AML-193 (cell line): ENCODE measurements at regions not wholly inside any gene's neighbourhood (a gene's known extent, or its start where the extent isn't known, plus 50 kb on each side); places are given as distances from the start of the nearest gene placed in this dataset.
"Not testable (repeated sequence)": the region's sequence is repeated elsewhere in the genome, so short reads cannot be mapped to it uniquely, and the experiment has no call there.

ENCODE experiments used
- DNase-seq, 2 experiments: peaks; one replicate each; lab custom pipeline; 2025; lab: John Stamatoyannopoulos, UW

GRCh38 chr14:22492622-22493542 lies 96.1 kb downstream of the DAD1 start:
- DNase-seq: no peak

GRCh38 chr14:22491683-22492621 lies 97.1 kb downstream of the DAD1 start:
- DNase-seq: no peak

GRCh38 chr14:22491053-22491452 lies 98.0 kb downstream of the DAD1 start:
- not testable (repeated sequence) for DNase-seq

DNA sequence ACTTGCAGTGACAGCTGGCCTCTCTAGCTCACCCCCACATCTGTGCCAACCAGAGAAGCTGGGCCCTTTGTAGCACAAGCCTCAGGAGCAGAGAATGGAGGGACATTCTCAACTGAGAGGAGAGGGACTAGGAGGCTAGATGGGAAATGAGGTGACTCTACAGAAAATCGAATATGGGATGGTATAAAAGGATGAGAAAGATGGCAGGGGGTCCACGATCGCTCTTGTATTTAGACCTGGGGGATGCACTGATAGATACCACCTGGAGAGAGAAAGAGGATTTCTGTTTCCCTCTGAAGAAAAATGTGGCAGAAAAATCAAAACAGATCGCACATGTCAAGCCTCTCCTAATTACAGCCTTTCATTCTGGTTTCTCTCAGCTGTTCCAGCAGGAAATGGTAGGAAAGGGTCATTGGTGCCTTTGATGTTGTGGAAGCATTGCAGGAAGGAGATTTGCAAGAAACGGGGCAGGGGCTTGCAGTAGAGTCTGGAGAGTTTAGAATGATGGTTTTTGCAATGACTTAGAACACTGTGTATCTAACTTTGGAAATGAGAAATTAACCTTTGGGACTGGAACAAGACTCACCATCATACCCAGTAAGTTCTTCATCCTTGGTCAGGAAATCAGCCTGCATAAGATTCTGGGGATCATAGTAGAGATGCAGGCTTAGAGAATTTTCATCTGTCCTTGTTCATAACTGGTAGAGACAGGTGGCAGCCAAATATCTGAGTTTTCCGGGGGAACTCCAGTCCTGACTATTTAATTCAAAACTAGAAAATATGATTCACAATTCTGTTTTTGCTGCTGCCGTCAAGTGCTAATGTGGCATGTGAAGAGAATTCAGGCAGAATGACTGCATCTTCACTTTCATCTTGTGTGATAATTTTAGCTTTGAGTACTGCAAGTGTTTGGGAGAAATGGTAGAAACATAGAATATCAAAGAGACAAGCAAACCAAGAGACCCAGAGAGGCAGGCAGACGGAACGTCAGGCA lies 98.8 kb downstream of the DAD1 start:
- no peak for DNase-seq

DNA sequence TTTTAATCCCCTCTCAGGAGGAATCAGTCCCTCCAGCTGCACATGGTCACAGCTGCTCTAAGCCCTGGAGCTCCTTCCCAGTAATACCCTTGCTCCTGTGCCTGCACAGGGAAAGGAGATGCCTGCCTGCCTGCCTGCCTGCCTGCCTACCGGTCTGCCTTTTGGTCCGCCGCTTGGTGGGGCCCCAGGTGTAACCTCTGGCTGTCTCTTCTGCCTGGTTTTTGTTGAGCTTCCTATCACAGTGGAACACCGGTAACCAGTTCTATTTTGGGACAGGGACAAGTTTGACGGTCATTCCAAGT lies 99.8 kb downstream of the DAD1 start:
- no peak for DNase-seq

GRCh38 chr14:22488522-22489243 lies 100.3 kb downstream of the DAD1 start:
- DNase-seq: no peak

GRCh38 chr14:22487941-22488340 lies 101.1 kb downstream of the DAD1 start:
- no peak for DNase-seq

DNA sequence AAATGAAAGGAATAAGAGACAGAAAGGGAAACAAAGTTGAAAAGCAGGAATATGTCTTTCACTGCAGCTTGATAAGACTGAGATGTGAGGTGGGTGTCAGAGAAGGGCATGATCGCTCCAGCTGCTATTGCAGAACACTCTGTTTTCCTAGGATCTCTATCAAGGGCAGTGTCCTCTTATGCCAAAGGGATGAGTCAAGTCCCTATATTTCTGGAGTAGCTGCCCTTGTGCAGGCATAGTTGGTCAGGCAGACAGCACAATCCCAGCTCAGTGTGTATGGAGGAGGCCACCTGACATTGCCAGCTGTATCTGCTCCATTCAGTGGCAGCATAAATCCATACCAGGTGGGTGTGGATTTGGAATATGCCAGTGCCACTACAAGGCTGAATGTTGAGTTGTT lies 101.6 kb downstream of the DAD1 start:
- DNase-seq: no peak

DNA sequence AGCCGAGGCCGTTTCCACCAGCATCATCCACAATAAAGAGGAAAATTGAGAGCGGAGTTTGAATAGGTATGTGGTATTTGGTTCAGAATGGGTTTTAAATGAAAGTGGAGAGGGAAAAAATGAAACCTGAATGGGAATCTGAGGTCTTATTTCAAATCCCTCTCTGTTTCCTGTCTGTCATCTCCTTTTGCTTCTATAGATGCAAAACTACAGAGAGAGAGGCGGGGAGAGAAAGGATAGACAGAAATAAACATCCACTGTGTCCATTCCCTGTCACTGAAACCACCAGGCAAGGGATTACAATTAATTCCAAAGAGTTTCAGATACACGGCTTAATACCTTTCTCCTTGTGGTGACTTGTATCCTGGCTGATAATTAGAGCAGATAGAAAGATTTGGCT lies 102.3 kb downstream of the DAD1 start:
- DNase-seq: no peak

GRCh38 chr14:22485649-22486048 lies 103.4 kb downstream of the DAD1 start:
- no peak for DNase-seq

DNA sequence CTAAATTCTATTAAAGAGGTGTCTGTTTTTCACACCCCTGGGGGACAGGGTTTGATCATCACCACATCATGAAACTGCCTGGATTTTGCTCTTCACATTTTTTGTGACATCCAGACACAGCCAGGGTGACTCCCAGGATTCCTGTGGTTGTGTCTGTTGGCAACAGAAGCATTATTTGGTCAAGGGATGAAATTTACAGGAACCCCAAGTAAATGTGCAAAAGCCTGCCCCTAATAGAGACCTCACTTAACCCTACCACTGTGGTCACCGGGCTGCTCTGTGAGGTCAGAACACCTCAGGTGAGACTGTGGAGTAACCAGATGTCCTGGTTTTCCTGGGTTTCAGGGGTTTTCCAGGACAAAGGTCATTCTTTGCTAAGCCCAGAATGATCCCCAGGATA lies 103.8 kb downstream of the DAD1 start:
- DNase-seq: no peak

DNA sequence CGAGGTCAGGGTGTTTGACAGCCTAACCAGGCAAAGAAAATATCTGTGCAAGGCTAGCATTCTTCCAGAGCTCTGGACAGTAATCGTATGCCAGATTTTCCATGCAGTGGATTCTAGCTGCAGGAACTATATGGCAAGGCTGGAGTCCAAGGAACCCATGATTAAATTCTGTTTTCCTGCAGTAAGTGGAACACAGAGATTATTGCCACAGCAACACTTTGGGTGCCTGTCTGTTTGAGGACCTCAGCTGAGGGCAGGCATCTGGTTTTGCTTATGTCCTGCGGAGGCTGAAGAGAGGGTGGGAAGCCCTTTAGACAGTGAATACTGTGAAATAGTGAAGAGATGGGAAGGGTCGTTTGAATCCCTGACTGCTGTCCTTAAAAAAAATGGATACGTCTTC lies 104.4 kb downstream of the DAD1 start:
- DNase-seq: no peak

- DNase-seq: no peak
These were observed 105.0 kb downstream of the DAD1 start for GRCh38 chr14:22483863-22484593.

DNA sequence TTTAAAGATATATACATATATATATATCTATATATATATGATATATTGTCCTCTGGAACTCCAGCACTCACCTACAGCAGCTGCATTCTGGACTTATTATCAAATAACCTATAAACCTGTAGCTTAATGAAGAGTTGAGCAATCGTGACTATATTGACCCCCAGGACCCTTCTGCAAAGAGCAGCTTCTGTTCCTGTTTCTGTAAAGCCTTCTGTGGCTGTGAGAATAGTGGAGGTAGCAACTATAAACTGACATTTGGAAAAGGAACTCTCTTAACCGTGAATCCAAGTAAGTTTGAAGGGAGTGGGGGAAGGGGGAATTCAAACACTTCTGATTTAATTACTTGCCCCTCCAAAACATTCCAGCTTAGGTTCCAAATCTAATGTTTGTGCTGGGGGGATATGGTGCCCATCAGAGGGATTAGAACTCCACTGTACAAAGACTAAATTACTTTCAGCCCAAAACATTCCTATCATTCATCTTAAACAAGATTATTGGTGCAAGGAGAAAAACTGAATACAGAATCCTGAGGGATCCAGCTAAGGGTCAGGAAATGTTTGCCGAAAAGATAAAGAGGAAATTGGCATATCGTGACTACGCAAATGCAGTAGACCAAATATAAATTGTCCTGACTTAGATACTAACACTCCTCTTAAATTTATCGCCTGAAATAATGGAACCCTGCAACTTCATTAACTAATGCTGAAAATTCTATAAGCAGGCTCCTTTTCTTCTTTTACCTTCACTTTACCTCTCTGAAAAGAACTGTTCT lies 106.1 kb downstream of the DAD1 start:
- DNase-seq: no peak

DNA sequence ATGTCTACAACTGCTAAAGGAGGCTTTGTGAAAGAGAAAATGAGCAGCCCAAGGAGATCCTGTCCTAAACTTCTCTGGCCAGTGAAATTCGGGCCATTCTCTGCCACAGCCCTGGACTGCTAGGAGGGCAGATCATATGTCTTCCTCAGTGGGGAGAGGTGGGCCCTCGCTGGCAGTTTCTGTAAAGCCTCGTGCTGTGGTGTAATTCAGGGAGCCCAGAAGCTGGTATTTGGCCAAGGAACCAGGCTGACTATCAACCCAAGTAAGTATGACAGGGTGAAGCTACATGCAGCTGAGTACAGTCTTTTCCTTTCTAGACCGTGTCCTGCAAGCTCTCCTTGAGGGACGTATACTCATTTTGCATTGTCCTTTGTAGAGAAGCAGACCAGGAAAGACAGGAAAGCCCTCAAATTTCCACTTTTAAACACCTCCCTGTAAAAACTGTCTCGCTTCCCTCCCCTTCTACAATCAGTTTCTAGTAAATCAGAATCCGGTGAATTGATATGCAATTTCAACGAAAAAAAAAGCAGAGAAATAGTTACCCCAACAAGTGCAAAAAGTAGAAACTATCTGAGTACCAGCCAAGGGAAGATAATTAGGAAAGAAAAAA lies 106.8 kb downstream of the DAD1 start:
- no peak for DNase-seq

DNA sequence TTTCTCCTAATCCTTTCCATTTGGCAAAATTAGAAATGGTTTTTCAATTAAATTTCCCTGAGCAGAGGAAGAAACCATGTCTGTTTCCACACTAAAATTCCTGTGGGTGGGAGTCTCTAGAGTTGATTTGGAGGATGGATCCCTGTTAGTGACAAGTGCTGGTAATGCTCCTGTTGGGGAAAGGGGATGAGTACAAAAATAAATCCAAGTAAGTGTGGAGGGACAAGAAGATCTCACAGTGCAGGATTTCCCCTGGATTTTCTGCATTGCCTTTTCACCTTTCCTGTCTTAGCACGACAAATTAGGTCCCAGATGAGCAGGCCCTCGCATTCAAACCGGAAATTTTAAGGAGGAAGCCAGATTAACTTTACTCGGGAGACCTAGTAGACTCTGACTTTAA lies 107.5 kb downstream of the DAD1 start:
- no peak for DNase-seq

- no peak for DNase-seq
These were observed 109.1 kb downstream of the DAD1 start for GRCh38 chr14:22479776-22480464.

DNA sequence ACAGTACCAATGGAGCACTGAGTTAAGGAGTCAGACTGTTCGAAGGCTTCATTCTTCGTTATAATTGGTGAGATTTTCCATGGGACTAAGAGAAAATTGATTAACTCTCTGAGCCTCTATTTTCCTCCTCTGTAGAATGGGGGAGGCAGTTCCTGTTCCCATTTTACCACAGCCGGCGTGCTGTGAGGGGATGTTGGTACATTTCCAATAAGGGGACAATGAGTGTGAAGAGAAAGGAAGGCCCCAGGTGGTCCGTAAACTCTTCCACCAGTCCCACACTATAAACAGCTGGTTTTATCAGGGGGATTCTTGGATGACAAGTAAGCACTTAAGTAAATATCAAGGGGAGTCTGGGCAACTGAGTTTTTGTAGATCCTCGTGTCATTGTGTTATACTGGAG lies 109.9 kb downstream of the DAD1 start:
- DNase-seq: no peak

GRCh38 chr14:22478670-22479069 lies 110.4 kb downstream of the DAD1 start:
- DNase-seq: no peak
